ENCODE measurements at regions not wholly inside any gene's neighbourhood (a gene's known extent, or its start where the extent isn't known, plus 50 kb on each side); places are given as distances from the start of the nearest gene placed in this dataset.

DNA sequence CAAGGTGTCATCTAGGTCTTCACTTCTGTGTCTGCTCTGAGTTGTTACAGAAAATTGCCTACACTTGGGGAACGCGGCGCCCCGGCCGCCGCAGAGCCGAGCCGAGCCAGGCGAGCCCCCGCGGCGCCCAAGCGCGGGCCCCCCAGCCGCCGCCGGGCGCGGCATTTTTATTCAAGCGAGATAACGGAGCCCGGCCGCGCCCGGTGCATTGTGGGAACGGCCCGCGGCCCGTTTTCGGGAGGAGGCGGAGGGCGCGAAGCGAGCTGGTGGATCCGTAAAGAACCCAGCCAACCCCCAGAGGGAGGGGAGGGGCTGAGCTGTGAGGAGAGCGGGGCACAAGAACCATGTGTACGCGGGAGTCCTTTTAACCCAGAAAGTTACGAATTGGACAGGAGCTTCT lies 191.8 kb downstream of the FTCDNL1 start:
- TF ChIP-seq, protein P1, sequence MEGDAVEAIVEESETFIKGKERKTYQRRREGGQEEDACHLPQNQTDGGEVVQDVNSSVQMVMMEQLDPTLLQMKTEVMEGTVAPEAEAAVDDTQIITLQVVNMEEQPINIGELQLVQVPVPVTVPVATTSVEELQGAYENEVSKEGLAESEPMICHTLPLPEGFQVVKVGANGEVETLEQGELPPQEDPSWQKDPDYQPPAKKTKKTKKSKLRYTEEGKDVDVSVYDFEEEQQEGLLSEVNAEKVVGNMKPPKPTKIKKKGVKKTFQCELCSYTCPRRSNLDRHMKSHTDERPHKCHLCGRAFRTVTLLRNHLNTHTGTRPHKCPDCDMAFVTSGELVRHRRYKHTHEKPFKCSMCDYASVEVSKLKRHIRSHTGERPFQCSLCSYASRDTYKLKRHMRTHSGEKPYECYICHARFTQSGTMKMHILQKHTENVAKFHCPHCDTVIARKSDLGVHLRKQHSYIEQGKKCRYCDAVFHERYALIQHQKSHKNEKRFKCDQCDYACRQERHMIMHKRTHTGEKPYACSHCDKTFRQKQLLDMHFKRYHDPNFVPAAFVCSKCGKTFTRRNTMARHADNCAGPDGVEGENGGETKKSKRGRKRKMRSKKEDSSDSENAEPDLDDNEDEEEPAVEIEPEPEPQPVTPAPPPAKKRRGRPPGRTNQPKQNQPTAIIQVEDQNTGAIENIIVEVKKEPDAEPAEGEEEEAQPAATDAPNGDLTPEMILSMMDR (IDR thresholded peaks at IDR 0.05), result no peak
- no peak for TF ChIP-seq POLR2A (IDR thresholded peaks at IDR 0.05)

All from right lobe of liver (tissue), 4 donors.